ENCODE measurements at regions not wholly inside any gene's neighbourhood (a gene's known extent, or its start where the extent isn't known, plus 50 kb on each side); places are given as distances from the start of the nearest gene placed in this dataset.

DNA sequence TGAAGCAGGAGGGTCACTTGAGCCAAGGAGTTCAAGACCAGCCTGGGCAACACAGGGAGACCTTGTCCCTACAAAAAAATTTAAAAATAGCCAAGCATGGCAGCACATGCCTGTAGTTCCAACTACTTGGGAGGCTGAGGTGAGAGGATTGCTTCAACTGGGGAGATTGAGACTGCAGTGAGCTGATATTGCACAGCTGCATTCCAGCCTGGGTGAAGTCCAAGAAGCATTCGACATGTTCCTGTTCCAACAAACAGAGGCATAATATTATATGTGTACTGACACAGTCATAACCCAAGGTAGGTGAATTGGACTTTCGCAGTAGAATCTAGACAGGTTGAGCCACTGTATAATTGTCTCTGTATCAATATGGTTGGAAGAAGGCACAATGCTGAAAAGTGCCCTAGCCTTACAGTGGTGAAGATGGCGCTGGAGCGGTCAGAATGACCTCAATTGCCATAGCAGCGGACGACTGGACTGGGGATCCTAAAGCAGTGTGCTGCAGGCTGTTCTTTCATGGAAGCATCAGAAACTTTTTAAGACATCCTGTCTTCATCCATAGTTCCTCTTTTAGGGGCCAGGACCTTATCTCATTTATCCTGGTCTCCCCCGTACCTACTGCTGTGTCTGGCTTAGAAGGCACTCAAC, 112.0 kb upstream of the CLDN10 start:
- intact Hi-C loops (cut with DNase I): no loop called here
- ATAC-seq (no peak), DNase-seq (ENCODE audit: low spot score) (no peak)

DNA sequence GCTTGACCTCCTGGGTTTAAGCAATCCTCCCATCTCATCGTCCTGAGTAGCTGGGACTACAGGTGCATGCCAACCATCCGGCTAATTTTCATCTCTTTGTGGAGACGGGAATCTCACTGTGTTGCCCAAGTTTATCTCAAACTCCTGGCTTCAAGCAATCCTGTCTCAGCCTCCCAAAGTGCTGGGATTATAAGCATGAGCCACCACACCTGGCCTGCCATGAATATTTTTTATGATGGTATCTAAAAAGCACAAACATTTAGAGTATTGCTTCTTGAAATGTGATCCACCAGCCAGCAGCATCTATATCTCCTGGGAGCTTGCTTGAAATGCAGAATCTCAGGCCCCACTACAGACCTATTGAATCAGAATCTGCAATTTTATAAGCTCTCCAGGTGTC, 111.2 kb upstream of the CLDN10 start:
- ATAC-seq: no peak
- DNase-seq (ENCODE audit: low spot score): no peak
- intact Hi-C loops (cut with DNase I): no loop called here

DNA sequence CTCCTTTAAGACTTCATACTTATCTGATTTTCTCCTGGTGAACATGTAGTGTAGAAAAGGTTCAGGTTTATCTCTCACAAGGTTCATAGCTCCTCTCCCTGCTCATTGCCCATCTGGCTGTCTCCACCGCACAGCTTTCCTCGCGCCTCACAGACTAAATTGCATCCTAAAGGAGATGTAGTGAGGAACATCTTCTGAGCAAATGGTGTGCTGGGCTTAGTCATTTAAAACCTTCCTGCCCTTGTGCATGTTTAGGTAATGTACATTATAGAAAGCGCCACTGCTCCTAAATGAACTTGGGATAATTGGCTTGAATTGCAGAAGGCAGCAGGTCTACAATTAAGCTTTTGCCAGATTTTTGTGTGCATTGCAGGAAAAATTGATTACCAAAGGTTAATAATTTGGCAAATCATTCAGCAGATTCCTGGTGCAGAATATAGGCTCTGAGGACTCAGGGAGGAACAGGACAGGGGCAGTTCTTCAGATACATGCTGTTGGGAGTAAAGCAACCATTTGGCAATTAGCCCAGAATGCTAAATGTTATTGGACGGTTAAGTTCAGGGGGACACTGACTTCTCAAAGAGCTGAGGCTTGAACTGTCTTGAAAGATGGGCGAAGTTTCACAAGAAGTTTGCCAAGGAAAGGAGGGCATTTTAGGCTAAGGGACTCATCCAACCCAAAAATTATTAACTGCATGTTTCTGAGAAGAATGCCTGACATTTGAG, 108.4 kb upstream of the CLDN10 start:
- DNase-seq (ENCODE audit: low spot score): no peak
- no peak for ATAC-seq
- intact Hi-C loops (cut with DNase I): no loop called here

- no peak for ATAC-seq
These were observed 107.4 kb upstream of the CLDN10 start for GRCh38 chr13:95445131-95445530.

GRCh38 chr13:95447814-95448213, 104.7 kb upstream of the CLDN10 start:
- intact Hi-C loops (cut with DNase I): no loop called here
- no peak for ATAC-seq

More at GRCh38 chr13:95445131-95445530, 107.4 kb upstream of the CLDN10 start:
- DNase-seq (ENCODE audit: low spot score): no peak
- intact Hi-C loops (cut with DNase I): no loop called here

DNA sequence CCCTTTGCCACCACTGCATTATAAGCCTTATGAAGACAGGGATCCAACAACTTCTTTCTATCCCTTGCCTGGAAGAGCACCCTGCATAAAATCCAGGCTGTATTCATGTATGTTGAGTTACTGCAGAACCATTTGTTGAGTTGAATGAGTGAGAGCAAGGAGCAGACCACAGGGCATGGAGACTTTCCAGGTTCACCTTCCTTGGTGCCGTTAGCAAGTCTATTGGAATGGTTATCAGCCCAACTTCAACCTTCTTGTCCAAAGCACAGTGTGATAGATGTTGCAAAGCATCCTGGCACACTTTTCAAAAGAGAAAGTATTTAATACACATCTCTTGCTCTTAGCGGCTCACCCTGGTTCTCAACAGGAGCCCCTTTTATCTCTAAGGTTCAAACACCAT, 100.9 kb upstream of the CLDN10 start:
- intact Hi-C loops (cut with DNase I): no loop called here
- no peak for ATAC-seq
- no peak for DNase-seq (ENCODE audit: low spot score)

More at GRCh38 chr13:95447814-95448213, 104.7 kb upstream of the CLDN10 start:
- no peak for DNase-seq (ENCODE audit: low spot score)

GRCh38 chr13:95452375-95452774, 100.1 kb upstream of the CLDN10 start:
- intact Hi-C loops (cut with DNase I): no loop called here
- ATAC-seq (no peak), DNase-seq (ENCODE audit: low spot score) (no peak)

DNA sequence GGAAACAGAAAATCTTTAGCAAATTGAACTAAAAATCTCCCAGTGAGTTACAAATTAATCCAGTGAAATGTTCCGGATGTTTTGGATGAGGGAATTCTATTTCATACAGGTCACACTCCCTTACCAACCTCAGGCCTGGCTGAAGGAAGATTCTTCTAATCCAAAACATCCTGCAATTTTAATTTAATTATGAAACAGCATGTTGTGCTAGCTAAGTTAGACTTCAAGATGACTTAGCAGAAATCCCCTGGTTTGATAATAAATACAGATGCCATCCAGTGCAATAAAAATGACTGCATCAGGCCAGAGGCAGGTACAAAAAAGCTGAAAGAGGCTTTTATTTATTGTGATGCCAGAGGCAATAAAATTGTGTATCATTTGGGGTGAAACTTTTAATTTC, 96.7 kb upstream of the CLDN10 start:
- no peak for ATAC-seq
- intact Hi-C loops (cut with DNase I): no loop called here
- DNase-seq (ENCODE audit: low spot score): no peak

GRCh38 chr13:95456815-95457214, 95.7 kb upstream of the CLDN10 start:
- no peak for DNase-seq (ENCODE audit: low spot score)
- ATAC-seq: no peak
- intact Hi-C loops (cut with DNase I): no loop called here

DNA sequence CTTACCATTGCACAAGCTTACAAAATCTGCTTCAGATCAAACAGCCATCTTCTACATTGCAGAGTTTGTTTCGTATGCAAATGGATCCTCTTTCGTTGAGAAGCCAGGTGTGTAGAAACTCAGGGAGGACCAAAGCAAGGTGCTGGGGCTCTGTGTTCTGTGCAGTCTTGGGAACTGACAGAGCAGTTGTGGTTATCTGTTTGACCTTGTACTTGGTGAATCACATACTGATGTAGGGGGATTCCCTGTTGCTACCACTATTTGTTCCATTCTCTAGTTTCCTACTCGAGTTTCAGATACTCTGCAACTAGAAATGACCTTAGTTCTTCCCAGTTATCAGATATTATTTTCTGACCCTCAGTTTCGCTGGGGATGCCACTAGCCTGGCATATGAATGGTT, 95.2 kb upstream of the CLDN10 start:
- no peak for ATAC-seq
- no peak for DNase-seq (ENCODE audit: low spot score)
- intact Hi-C loops (cut with DNase I): no loop called here

DNA sequence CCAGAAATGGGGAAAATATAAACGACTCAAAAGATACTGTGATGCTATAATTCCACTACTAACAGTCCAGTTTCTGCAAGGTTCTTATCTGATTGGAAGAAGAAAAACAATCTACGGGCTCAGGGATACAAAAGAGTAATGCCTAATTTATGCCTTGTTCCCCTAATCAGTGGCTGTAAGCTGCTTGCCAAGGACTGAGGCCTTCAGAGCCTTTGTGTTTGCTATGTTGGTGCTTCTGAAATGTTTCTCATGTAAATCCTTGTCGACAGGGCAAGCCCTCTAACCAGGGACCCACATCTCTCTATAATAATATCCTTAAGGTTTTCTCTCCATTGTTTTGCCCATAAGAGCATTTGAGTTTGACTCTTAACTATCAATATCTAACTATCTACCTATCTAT, 89.7 kb upstream of the CLDN10 start:
- DNase-seq (ENCODE audit: low spot score) (no peak), ATAC-seq (no peak)
- intact Hi-C loops (cut with DNase I): no loop called here

DNA sequence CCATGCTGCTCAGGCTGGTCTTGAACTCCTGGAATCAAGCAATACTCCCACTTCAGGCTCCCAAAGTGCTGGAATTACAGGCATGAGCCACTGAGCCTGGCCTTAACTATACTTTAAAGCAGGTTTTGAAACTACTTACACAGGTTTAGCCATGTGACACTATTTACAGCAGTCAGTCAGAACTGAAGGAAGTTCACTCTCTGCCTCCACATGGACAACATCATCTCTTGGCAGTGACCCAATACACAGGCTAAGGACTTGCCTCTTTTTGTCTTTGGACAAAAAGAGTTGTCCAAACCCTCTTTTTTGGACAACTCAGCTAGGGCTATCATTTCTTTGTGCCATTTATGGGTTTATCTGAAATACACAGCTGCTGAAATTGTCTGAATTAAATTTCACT, 89.0 kb upstream of the CLDN10 start:
- intact Hi-C loops (cut with DNase I): no loop called here
- ATAC-seq: no peak
- DNase-seq (ENCODE audit: low spot score): no peak

GRCh38 chr13:95470574-95471366, 81.8 kb upstream of the CLDN10 start:
- intact Hi-C loops (cut with DNase I): no loop called here
- ATAC-seq: no peak
- DNase-seq (ENCODE audit: low spot score): no peak

DNA sequence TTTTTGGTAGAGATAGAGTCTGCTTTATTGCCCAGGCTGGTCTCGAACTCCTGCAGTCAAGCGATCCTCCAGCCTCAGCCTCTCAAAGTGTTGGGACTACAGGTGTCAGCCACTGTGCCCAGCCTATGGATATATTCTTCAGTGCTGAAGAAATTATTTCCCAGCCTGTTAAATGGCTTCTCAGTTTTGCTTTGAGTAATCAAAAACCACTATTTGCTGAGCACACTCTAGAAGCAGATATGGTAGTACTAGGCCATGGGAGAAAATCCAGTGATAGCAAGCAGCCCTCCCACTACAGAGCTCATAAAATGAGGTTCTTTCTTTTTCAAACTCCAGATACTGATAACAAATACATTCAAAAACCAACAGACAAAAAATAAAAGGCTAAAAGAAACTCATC, 80.6 kb upstream of the CLDN10 start:
- intact Hi-C loops (cut with DNase I): no loop called here
- no peak for DNase-seq (ENCODE audit: low spot score)
- no peak for ATAC-seq

GRCh38 chr13:95474992-95475391, 77.5 kb upstream of the CLDN10 start:
- no peak for DNase-seq (ENCODE audit: low spot score)
- ATAC-seq: no peak
- intact Hi-C loops (cut with DNase I): no loop called here

DNA sequence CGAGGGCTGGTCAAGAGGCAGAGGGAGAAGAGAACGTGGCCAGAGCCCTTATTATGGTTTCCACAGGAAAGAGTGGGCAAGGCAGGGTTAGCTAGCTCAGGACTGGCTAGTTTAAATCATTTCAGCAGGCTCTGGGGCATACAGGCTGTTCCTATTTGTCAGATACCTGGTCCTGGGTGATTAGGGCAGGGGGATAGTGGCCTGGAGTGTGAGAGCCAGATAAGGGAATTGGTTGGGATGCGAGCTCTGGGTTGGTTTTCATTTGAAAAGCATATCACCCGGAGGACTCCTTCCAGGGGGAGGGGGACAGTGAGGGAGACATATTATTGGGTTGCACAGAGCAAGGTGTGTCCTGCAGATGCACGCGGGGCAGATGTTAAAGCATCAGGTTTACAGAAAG, 75.3 kb upstream of the CLDN10 start:
- ATAC-seq (no peak), DNase-seq (ENCODE audit: low spot score) (no peak)
- intact Hi-C loops (cut with DNase I): no loop called here

GRCh38 chr13:95479731-95480130, 72.8 kb upstream of the CLDN10 start:
- no peak for DNase-seq (ENCODE audit: low spot score)
- intact Hi-C loops (cut with DNase I): no loop called here

GRCh38 chr13:95480131-95480545, 72.4 kb upstream of the CLDN10 start:
- intact Hi-C loops (cut with DNase I): no loop called here
- DNase-seq (ENCODE audit: low spot score) (no peak), ATAC-seq (peak; percentile 78)

More at GRCh38 chr13:95479731-95480130, 72.8 kb upstream of the CLDN10 start:
- ATAC-seq: no peak

GRCh38 chr13:95480791-95481780, 71.4 kb upstream of the CLDN10 start:
- DNase-seq (ENCODE audit: low spot score) (no peak), ATAC-seq (no peak)
- intact Hi-C loops (cut with DNase I): no loop called here
